K562 (cell line): ENCODE measurements at regions not wholly inside any gene's neighbourhood (a gene's known extent, or its start where the extent isn't known, plus 50 kb on each side); places are given as distances from the start of the nearest gene placed in this dataset.

Source experiments
- ATAC-seq: fragments of 200-7000 bp; cut with Tn5 transposase; 3 replicates; pipeline ENCODE4 v1.9.1; 2020; ENCODE audit warnings: moderate library complexity
- BruUV-seq: library from RNA; stranded (reverse); fragments of 400-500 nt; replicated peaks from 2 replicates; lab custom pipeline; 2021; lab: Mats Ljungman, UMichigan
- CTCF ChIA-PET: fragments of 300-600 bp; formaldehyde crosslinking; extraction: SDS; loops from one replicate; lab custom pipeline; 2021; ENCODE audit warnings: low intra/inter-chr PET ratio; lab: Yijun Ruan, JAX
- POLR2A ChIA-PET: fragments of 300-600, 350-650 bp; sonication (Branson Sonifier 250); formaldehyde crosslinking; extraction: SDS; loops from one replicate; lab custom pipeline; 2021; ENCODE audit warnings: antibody characterized with exemption, inconsistent platforms; lab: Yijun Ruan, JAX
- DNase-seq, 4 experiments: peaks; one replicate each; pipeline versions ENCODE4 v3.0.0 to v3.0.0-alpha.2; 2011 to 2018; ENCODE audit warnings: low spot score in 3 of 4, mixed read lengths in 3 of 4; ENCODE audit errors: extremely low read depth in 1 of 4
- FAIRE-seq: peaks from 2 replicates; lab custom pipeline; 2011; peaks lifted over from hg19 to GRCh38; lab: Jason Lieb, UNC
- H2AFZ ChIP-seq: 2 replicates; pipeline ENCODE4 v1.6.0; 2011; ENCODE audit warnings: low read depth, low read length, control low read depth, inconsistent platforms
- H3K27ac ChIP-seq: fragments of 200-600 bp; 3 replicates; pipeline ENCODE4 v1.8.0; 2011; ENCODE audit warnings: low read depth, mild to moderate bottlenecking, control low read depth, inconsistent platforms, low read length, moderate library complexity, mixed read lengths; ENCODE audit errors: extremely low read depth
- H3K27me3 ChIP-seq, 2 experiments: fragments of 300-600 bp in 1 of 2; 2 replicates in 1 of 2; 3 replicates in 1 of 2; pipeline versions ENCODE4 v1.6.0 to v1.8.0; 2011; ENCODE audit warnings: inconsistent platforms in 2 of 2, low read length in 2 of 2, mild to moderate bottlenecking in 1 of 2, mixed read lengths in 1 of 2, moderate library complexity in 1 of 2; ENCODE audit not compliant: control insufficient read depth in 2 of 2, insufficient read depth in 2 of 2
- H3K36me3 ChIP-seq: fragments of 300-600 bp; 3 replicates; pipeline ENCODE4 v1.8.0; 2011; ENCODE audit warnings: mild to moderate bottlenecking, low read length, inconsistent platforms; ENCODE audit not compliant: control insufficient read depth, insufficient read depth
- H3K4me1 ChIP-seq, 2 experiments: fragments of 200-600 bp in 1 of 2; replicated peaks in 1 of 2; 2 replicates in 1 of 2; 3 replicates in 1 of 2; pipeline versions ENCODE4 v1.5.1 to v1.8.0; 2011; ENCODE audit warnings: inconsistent platforms in 2 of 2, low read length in 2 of 2, mild to moderate bottlenecking in 1 of 2, mixed read lengths in 1 of 2, moderate library complexity in 1 of 2; ENCODE audit not compliant: control insufficient read depth in 2 of 2, insufficient read depth in 2 of 2
- H3K4me2 ChIP-seq: 2 replicates; pipeline ENCODE4 v1.6.1; 2011; ENCODE audit warnings: low read length, control low read depth, inconsistent platforms, mixed read lengths; ENCODE audit not compliant: insufficient read depth
- H3K4me3 ChIP-seq: fragments of 200-600 bp; sonication (generic), shearing (Covaris generic); 2 replicates; pipeline ENCODE4 v1.5.1; 2016; ENCODE audit warnings: control low read depth, inconsistent platforms
- H3K79me2 ChIP-seq: fragments of 200-600 bp; 3 replicates; pipeline ENCODE4 v1.8.0; 2011; ENCODE audit warnings: low read length, inconsistent platforms; ENCODE audit not compliant: control insufficient read depth, insufficient read depth
- H3K9ac ChIP-seq, 2 experiments: 2 replicates each; pipeline versions ENCODE4 v1.6.0 to v1.6.1; 2011; ENCODE audit warnings: low read depth in 2 of 2, low read length in 2 of 2, control low read depth in 1 of 2, inconsistent platforms in 1 of 2, mild to moderate bottlenecking in 1 of 2, mixed read lengths in 1 of 2; ENCODE audit not compliant: insufficient read depth in 1 of 2
- H3K9me1 ChIP-seq: one replicate; pipeline ENCODE4 v1.6.0; 2011; ENCODE audit warnings: inconsistent platforms, mild to moderate bottlenecking, low read length, moderate library complexity; ENCODE audit not compliant: control insufficient read depth, insufficient read depth
- H3K9me3 ChIP-seq: replicated peaks from 2 replicates; pipeline ENCODE4 v1.5.1; 2011; ENCODE audit warnings: low read depth, low read length, inconsistent platforms; ENCODE audit not compliant: control insufficient read depth, insufficient read depth
- H4K20me1 ChIP-seq: replicated peaks from 2 replicates; pipeline ENCODE4 v1.6.1; 2011; ENCODE audit warnings: low read length, inconsistent platforms, mixed read lengths; ENCODE audit not compliant: control insufficient read depth, insufficient read depth
- CXXC5 ChIP-seq: fragments of 250-450 bp; sonication (Bioruptor Pico); IDR thresholded peaks from 2 replicates; pipeline ENCODE4 v1.8.0; 2022; ENCODE audit warnings: inconsistent platforms, mild to moderate bottlenecking, moderate library complexity
- GTF2F1 ChIP-seq: IDR thresholded peaks from 2 replicates; pipeline ENCODE4 v1.6.1; 2011; ENCODE audit warnings: low read depth, low read length, improper control_type of control experiment
- JUN ChIP-seq, 2 experiments: sonication (generic) in 1 of 2; formaldehyde crosslinking in 1 of 2; IDR thresholded peaks; 2 replicates each; pipeline versions ENCODE4 v1.6.1 to v1.8.0; 2012 to 2022; ENCODE audit warnings: borderline replicate concordance in 2 of 2, mild to moderate bottlenecking in 2 of 2, improper control_type of control experiment in 1 of 2, low read depth in 1 of 2, low read length in 1 of 2, missing genetic modification reagents in 1 of 2
- NR2F6 ChIP-seq: fragments of 450-650 bp; formaldehyde crosslinking; IDR thresholded peaks from 2 replicates; pipeline ENCODE4 v1.4.0; 2020; ENCODE audit warnings: mild to moderate bottlenecking
- PHB2 ChIP-seq: fragments of 450-650 bp; IDR thresholded peaks from 2 replicates; pipeline ENCODE4 v1.6.1; 2017; ENCODE audit warnings: low read depth
- RAD21 ChIP-seq, 2 experiments: fragments of 250-450 bp in 1 of 2; fragments of 450-650 bp in 1 of 2; sonication (Bioruptor Pico) in 1 of 2; formaldehyde crosslinking in 1 of 2; IDR thresholded peaks in 1 of 2; conservative IDR thresholded peaks in 1 of 2; 2 replicates each; pipeline versions ENCODE4 v1.4.0 to v1.8.0; 2020 to 2022; ENCODE audit warnings: mild to moderate bottlenecking in 2 of 2, moderate library complexity in 1 of 2
- SETDB1 ChIP-seq: IDR thresholded peaks from one replicate; pipeline ENCODE4 v1.6.1; 2012; ENCODE audit warnings: low read length, control low read depth, inconsistent platforms
- SMC3 ChIP-seq: conservative IDR thresholded peaks from 2 replicates; pipeline ENCODE4 v1.6.1; 2011; ENCODE audit warnings: low read depth, low read length, improper control_type of control experiment; ENCODE audit not compliant: insufficient read depth
- TAF15 ChIP-seq: fragments of 200-400 bp; formaldehyde crosslinking; IDR thresholded peaks from 2 replicates; pipeline ENCODE4 v1.6.1; 2017; ENCODE audit warnings: mild to moderate bottlenecking, low read depth, low read length, moderate library complexity
- YBX1 ChIP-seq: fragments of 450-650 bp; IDR thresholded peaks from 2 replicates; pipeline ENCODE4 v1.7.1; 2016; ENCODE audit warnings: mild to moderate bottlenecking
- ZNF133 ChIP-seq: fragments of 250-450 bp; sonication (Bioruptor Pico); IDR thresholded peaks from 2 replicates; pipeline ENCODE4 v1.4.0; 2020; ENCODE audit warnings: mild to moderate bottlenecking
- ZNF143 ChIP-seq: sonication (generic); formaldehyde crosslinking; IDR thresholded peaks from 2 replicates; pipeline ENCODE4 v1.9.0; 2022; ENCODE audit warnings: mild to moderate bottlenecking, missing genetic modification reagents
- ZNF77 ChIP-seq: fragments of 250-450 bp; sonication (Bioruptor Pico); IDR thresholded peaks from 2 replicates; pipeline ENCODE4 v1.5.0; 2020
- ZNF780A ChIP-seq: fragments of 250-450 bp; sonication (Bioruptor Pico); IDR thresholded peaks from 2 replicates; pipeline ENCODE4 v1.5.0; 2021; ENCODE audit warnings: mild to moderate bottlenecking
- WGBS: fragments of 100-300 bp; shearing (Covaris generic); methylation state at CpG from one replicate; pipeline ENCODE4 v1.1.6; 2016; ENCODE audit warnings: low coverage, mixed read lengths; ENCODE audit not compliant: insufficient coverage; ENCODE audit errors: missing lambda C conversion rate; 5-methylcytosine and 5-hydroxymethylcytosine counted together
- in situ Hi-C: fragments of 300-500 bp; cut with MboI; formaldehyde crosslinking; loops from 4 replicates; pipeline ENCODE4 v1.15.0; 2018; ENCODE audit warnings: inconsistent platforms, mixed read lengths
- intact Hi-C: fragments of 100-400 bp; cut with micrococcal nuclease; formaldehyde crosslinking; loops from 2 replicates; pipeline ENCODE4 v1.14.2; 2022
- TF ChIP-seq, protein P1 (sequence below): fragments of 450-650 bp; formaldehyde crosslinking; IDR thresholded peaks from 2 replicates; pipeline ENCODE4 v1.4.0; 2020; ENCODE audit warnings: mild to moderate bottlenecking, mixed read lengths
- TF ChIP-seq, protein P2 (sequence below): fragments of 450-650 bp; formaldehyde crosslinking; IDR thresholded peaks from 2 replicates; pipeline ENCODE4 v1.4.0; 2020; ENCODE audit warnings: mild to moderate bottlenecking, moderate library complexity
- TF ChIP-seq, protein P3 (sequence below): sonication (generic); formaldehyde crosslinking; IDR thresholded peaks from 2 replicates; pipeline ENCODE4 v1.8.1; 2023; ENCODE audit warnings: mild to moderate bottlenecking, missing genetic modification reagents
- TF ChIP-seq, protein P4 (sequence below): fragments of 450-650 bp; IDR thresholded peaks from 2 replicates; pipeline ENCODE4 v1.7.0; 2016; ENCODE audit warnings: borderline replicate concordance

DNA sequence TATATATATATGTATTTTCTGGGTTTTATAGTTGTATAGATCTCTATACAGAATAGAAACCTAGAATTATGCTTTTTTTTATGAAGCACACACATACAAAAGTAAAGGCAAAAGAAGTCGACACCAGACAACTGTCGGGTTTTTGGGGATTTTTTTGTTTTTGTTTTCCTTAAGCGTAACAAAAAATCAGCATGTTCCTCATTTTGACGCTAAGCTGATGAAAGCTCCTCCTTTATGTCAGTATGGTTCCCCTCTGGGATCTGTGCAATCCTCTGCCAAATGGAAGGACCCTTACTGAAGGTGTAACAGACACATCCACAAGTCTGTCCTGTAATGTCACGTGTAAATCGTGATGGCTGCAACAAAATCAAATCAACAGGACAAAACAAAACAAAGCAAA is 226.2 kb downstream of the RHOU start (continued):
- TF ChIP-seq, protein P1, sequence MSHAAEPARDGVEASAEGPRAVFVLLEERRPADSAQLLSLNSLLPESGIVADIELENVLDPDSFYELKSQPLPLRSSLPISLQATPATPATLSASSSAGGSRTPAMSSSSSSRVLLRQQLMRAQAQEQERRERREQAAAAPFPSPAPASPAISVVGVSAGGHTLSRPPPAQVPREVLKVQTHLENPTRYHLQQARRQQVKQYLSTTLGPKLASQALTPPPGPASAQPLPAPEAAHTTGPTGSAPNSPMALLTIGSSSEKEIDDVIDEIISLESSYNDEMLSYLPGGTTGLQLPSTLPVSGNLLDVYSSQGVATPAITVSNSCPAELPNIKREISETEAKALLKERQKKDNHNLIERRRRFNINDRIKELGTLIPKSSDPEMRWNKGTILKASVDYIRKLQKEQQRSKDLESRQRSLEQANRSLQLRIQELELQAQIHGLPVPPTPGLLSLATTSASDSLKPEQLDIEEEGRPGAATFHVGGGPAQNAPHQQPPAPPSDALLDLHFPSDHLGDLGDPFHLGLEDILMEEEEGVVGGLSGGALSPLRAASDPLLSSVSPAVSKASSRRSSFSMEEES = no peak
- no peak for TF ChIP-seq SETDB1
- no peak for TF ChIP-seq RAD21 (CRISPR knock-in tag; conservative IDR thresholded peaks at IDR 0.05 in 1 of 2, IDR thresholded peaks at IDR 0.05 in 1 of 2)
- no peak for TF ChIP-seq NR2F6 (CRISPR knock-in tag)
- TF ChIP-seq SMC3 = no peak
- TF ChIP-seq CXXC5 = no peak
- no peak for TF ChIP-seq ZNF780A (CRISPR knock-in tag)

DNA sequence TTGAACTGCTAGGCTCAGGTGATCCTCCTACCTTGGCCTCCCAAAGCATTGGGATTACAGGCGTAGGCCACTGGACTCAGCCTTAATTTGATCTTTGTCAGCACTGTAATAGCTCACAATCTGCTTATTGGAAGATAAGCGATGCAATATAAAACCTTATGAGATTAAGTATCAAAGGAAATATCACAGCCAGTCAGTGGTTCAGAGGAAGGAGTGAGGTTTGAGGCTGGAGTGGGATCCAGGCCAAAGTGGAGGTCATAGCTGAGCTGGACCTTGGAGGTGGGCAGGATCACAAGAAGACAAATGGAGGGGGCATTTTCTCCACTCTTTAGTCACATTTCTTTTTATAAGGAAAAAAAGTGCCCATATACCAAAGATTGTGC is 228.5 kb downstream of the RHOU start:
- DNase-seq (no peak), FAIRE-seq (no peak), ATAC-seq (no peak)
- H3K4me2 ChIP-seq = no peak overlapping the region
- H3K79me2 ChIP-seq = no peaks in the 10 kb centered on the region
- no peaks in the 10 kb centered on the region for H3K9me1 ChIP-seq
- ChIA-PET CTCF (no interaction called here), POLR2A (interaction anchor here (1.0 kb wide), 1 partner anchor 13 kb away, joined by 4 read pairs; no protein-coding TSS in a partner anchor)
- H3K36me3 ChIP-seq = no peaks in the 10 kb centered on the region
- no TSS peak for BruUV-seq
- H3K4me1 ChIP-seq = no peaks in the 10 kb centered on the region
- no peaks in the 10 kb centered on the region for H3K9me3 ChIP-seq
- no peak overlapping the region for H2AFZ ChIP-seq
- 6% methylated on average over 2 of the region's 2 CpGs for WGBS
- 0 out of 2 replicates have a peak, but pooled peaks cover 3% of the 10 kb centered on the region for H4K20me1 ChIP-seq
- intact Hi-C loops = no loop called here
- H3K27me3 ChIP-seq = peaks cover 11 to 27% of the 10 kb centered on the region in 2 experiments; a peak in 4 of 5 replicates
- in situ Hi-C loops = no loop called here
- H3K4me3 ChIP-seq = no peak overlapping the region
- H3K27ac ChIP-seq = no peak overlapping the region
- no peak overlapping the region for H3K9ac ChIP-seq
- no peak for TF ChIP-seq GTF2F1
- no peak for TF ChIP-seq ZNF143 (CRISPR knock-in tag)
- no peak for TF ChIP-seq YBX1
- no peak for TF ChIP-seq ZNF77 (CRISPR knock-in tag)
- no peak for TF ChIP-seq JUN (IDR thresholded peaks at IDR 0.05; ENCODE audit: borderline replicate concordance, low read depth, low read length)
- no peak for TF ChIP-seq JUN (CRISPR knock-in tag; IDR thresholded peaks at IDR 0.05; ENCODE audit: borderline replicate concordance)
- TF ChIP-seq, protein P2, sequence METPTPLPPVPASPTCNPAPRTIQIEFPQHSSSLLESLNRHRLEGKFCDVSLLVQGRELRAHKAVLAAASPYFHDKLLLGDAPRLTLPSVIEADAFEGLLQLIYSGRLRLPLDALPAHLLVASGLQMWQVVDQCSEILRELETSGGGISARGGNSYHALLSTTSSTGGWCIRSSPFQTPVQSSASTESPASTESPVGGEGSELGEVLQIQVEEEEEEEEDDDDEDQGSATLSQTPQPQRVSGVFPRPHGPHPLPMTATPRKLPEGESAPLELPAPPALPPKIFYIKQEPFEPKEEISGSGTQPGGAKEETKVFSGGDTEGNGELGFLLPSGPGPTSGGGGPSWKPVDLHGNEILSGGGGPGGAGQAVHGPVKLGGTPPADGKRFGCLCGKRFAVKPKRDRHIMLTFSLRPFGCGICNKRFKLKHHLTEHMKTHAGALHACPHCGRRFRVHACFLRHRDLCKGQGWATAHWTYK (CRISPR knock-in tag) = no peak
- TF ChIP-seq TAF15 = no peak
- no peak for TF ChIP-seq ZNF133 (CRISPR knock-in tag)
- TF ChIP-seq, protein P3, sequence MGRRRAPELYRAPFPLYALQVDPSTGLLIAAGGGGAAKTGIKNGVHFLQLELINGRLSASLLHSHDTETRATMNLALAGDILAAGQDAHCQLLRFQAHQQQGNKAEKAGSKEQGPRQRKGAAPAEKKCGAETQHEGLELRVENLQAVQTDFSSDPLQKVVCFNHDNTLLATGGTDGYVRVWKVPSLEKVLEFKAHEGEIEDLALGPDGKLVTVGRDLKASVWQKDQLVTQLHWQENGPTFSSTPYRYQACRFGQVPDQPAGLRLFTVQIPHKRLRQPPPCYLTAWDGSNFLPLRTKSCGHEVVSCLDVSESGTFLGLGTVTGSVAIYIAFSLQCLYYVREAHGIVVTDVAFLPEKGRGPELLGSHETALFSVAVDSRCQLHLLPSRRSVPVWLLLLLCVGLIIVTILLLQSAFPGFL = no peak
- no peak for TF ChIP-seq PHB2
- TF ChIP-seq, protein P4, sequence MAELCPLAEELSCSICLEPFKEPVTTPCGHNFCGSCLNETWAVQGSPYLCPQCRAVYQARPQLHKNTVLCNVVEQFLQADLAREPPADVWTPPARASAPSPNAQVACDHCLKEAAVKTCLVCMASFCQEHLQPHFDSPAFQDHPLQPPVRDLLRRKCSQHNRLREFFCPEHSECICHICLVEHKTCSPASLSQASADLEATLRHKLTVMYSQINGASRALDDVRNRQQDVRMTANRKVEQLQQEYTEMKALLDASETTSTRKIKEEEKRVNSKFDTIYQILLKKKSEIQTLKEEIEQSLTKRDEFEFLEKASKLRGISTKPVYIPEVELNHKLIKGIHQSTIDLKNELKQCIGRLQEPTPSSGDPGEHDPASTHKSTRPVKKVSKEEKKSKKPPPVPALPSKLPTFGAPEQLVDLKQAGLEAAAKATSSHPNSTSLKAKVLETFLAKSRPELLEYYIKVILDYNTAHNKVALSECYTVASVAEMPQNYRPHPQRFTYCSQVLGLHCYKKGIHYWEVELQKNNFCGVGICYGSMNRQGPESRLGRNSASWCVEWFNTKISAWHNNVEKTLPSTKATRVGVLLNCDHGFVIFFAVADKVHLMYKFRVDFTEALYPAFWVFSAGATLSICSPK = no peak
